Suprapubic skin (tissue), 4 donors: ENCODE measurements at regions not wholly inside any gene's neighbourhood (a gene's known extent, or its start where the extent isn't known, plus 50 kb on each side); places are given as distances from the start of the nearest gene placed in this dataset.

Source experiments
- DNase-seq, 2 donors: peaks; one replicate each; pipeline ENCODE4 v3.0.0-alpha.2; 2019; ENCODE audit warnings: low spot score in 2 of 2
- H3K27ac ChIP-seq: fragments of 200-600 bp; sonication (generic); one replicate; pipeline ENCODE4 v1.5.1; 2019
- H3K27me3 ChIP-seq: fragments of 200-600 bp; sonication (generic); one replicate; pipeline ENCODE4 v1.5.1; 2019
- H3K36me3 ChIP-seq: fragments of 200-600 bp; sonication (generic); one replicate; pipeline ENCODE4 v1.5.1; 2019
- H3K4me1 ChIP-seq: fragments of 200-600 bp; sonication (generic); one replicate; pipeline ENCODE4 v1.5.1; 2019
- H3K4me3 ChIP-seq: fragments of 200-600 bp; sonication (generic); one replicate; pipeline ENCODE4 v1.5.1; 2019; ENCODE audit warnings: mild to moderate bottlenecking
- H3K9me3 ChIP-seq: fragments of 200-600 bp; sonication (generic); one replicate; pipeline ENCODE4 v1.5.1; 2019
- EP300 ChIP-seq: sonication (generic); formaldehyde crosslinking; IDR thresholded peaks from one replicate; pipeline ENCODE4 v1.6.1; 2017; ENCODE audit warnings: antibody characterized with exemption
- POLR2A ChIP-seq, 2 donors: fragments of 450-650 bp; IDR thresholded peaks; one replicate each; pipeline ENCODE4 v1.6.1; 2017; ENCODE audit warnings: antibody characterized with exemption in 2 of 2, mild to moderate bottlenecking in 2 of 2, moderate library complexity in 2 of 2
- POLR2AphosphoS5 ChIP-seq, 3 donors: sonication (generic); formaldehyde crosslinking; IDR thresholded peaks; one replicate each; pipeline ENCODE4 v1.6.1; 2017; ENCODE audit warnings: antibody characterized with exemption in 3 of 3
- WGBS: methylation state at CpG from one replicate; pipeline ENCODE4 v1.1.5; 2018; 5-methylcytosine and 5-hydroxymethylcytosine counted together
- TF ChIP-seq, protein P1 (sequence below), 2 donors: fragments of 200-600 bp in 1 of 2; fragments of 450-650 bp in 1 of 2; sonication (generic) in 1 of 2; IDR thresholded peaks; one replicate each; pipeline ENCODE4 v1.5.1; 2016 to 2019; ENCODE audit warnings: antibody characterized with exemption in 2 of 2, mild to moderate bottlenecking in 1 of 2, moderate library complexity in 1 of 2

DNA sequence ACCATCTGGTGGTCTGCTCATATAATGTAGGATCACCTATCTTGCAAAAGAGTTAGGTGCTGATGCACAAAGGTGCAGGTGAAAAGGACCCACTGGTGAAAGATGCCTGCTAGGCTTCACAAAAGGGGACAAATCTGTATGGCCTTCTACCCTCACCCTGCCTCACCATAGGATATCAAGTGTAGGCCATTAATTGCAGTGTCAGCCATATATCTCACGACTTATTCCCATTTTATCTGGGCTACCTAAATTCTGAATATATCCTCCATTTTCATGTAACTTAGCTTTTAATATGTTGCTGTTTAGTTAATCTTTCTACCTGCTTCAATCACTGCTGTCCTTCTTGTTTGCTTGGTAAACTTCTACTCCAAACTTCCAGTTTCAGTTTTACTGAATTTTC, 84.2 kb upstream of the DPH5 start:
- H3K27me3 ChIP-seq, result no peaks in the 10 kb centered on the region
- H3K27ac ChIP-seq, result no peak overlapping the region
- H3K9me3 ChIP-seq, result no peaks in the 10 kb centered on the region
- H3K36me3 ChIP-seq, result no peaks in the 10 kb centered on the region
- WGBS, result 0% methylated on average over 1 of the region's 1 CpG
- no peaks in the 10 kb centered on the region for H3K4me1 ChIP-seq
- H3K4me3 ChIP-seq, result no peak overlapping the region
- no peak for TF ChIP-seq POLR2AphosphoS5 (IDR thresholded peaks at IDR 0.05)
- no peak for TF ChIP-seq POLR2A (IDR thresholded peaks at IDR 0.05)
- TF ChIP-seq EP300, result no peak
- TF ChIP-seq, protein P1, sequence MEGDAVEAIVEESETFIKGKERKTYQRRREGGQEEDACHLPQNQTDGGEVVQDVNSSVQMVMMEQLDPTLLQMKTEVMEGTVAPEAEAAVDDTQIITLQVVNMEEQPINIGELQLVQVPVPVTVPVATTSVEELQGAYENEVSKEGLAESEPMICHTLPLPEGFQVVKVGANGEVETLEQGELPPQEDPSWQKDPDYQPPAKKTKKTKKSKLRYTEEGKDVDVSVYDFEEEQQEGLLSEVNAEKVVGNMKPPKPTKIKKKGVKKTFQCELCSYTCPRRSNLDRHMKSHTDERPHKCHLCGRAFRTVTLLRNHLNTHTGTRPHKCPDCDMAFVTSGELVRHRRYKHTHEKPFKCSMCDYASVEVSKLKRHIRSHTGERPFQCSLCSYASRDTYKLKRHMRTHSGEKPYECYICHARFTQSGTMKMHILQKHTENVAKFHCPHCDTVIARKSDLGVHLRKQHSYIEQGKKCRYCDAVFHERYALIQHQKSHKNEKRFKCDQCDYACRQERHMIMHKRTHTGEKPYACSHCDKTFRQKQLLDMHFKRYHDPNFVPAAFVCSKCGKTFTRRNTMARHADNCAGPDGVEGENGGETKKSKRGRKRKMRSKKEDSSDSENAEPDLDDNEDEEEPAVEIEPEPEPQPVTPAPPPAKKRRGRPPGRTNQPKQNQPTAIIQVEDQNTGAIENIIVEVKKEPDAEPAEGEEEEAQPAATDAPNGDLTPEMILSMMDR (IDR thresholded peaks at IDR 0.05), result no peak
- DNase-seq, result no peak

DNA sequence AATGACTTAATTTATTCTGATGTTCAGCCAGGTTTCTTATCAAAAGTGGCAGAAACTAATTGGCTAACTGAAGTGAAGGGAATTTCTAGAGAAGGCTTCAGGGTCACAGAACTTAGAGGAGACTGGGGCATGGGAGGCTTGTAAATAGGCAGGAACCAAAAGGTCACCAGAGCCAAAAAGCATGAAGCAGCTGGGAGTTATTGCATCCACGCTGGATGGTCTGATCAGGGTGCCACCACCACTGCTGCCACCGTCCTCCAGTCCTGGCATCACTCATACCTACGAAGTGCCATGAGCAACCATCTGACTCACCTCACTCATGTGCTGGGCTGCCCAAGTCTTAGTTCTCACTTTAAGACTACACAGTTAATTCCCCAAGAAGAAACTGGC, 82.5 kb upstream of the DPH5 start:
- no peak for DNase-seq
- H3K27me3 ChIP-seq, result no peaks in the 10 kb centered on the region
- TF ChIP-seq POLR2AphosphoS5 (IDR thresholded peaks at IDR 0.05), result no peak
- TF ChIP-seq, protein P1 (IDR thresholded peaks at IDR 0.05), result no peak
- TF ChIP-seq POLR2A (IDR thresholded peaks at IDR 0.05), result no peak
- TF ChIP-seq EP300, result no peak
- H3K27ac ChIP-seq, result no peak overlapping the region
- H3K4me1 ChIP-seq, result no peaks in the 10 kb centered on the region
- H3K36me3 ChIP-seq, result no peaks in the 10 kb centered on the region
- no peaks in the 10 kb centered on the region for H3K9me3 ChIP-seq
- no peak overlapping the region for H3K4me3 ChIP-seq
- 64% methylated on average over 3 of the region's 3 CpGs for WGBS

DNA sequence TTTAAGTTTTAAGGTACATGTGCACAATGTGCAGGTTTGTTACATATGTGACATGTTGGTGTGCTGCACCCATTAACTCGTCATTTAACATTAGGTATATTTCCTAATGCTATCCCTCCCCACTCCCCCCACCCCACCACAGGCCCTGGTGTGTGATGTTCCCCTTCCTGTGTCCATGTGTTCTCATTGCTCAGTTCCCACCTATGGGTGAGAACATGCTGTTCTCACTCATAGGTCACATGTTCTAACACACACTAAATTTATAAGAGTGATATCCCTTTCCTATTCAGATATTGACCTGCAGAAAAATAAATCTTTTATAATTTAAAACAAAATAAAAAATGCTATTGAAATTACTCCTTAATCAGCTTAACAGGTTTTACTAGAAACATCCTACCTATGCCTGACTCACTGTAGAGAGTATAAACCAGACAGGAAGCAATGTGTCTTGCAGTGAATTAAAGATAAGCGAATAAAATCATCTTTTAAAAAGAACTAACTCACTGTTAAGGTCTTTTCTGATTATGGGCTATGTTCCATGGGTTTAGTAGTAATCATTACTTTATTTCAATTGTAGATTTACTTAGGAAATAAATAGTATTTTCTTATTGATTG, 82.0 kb upstream of the DPH5 start:
- Histone ChIP-seq H3K9me3 (no peaks in the 10 kb centered on the region), H3K27ac (no peak overlapping the region), H3K4me1 (no peaks in the 10 kb centered on the region), H3K4me3 (no peak overlapping the region), H3K27me3 (no peaks in the 10 kb centered on the region), H3K36me3 (no peaks in the 10 kb centered on the region)
- WGBS, result 78% methylated on average over 2 of the region's 2 CpGs
- TF ChIP-seq EP300 (no peak), POLR2A (IDR thresholded peaks at IDR 0.05) (no peak), POLR2AphosphoS5 (IDR thresholded peaks at IDR 0.05) (no peak)
- TF ChIP-seq, protein P1 (IDR thresholded peaks at IDR 0.05), result no peak
- DNase-seq, result no peak

DNA sequence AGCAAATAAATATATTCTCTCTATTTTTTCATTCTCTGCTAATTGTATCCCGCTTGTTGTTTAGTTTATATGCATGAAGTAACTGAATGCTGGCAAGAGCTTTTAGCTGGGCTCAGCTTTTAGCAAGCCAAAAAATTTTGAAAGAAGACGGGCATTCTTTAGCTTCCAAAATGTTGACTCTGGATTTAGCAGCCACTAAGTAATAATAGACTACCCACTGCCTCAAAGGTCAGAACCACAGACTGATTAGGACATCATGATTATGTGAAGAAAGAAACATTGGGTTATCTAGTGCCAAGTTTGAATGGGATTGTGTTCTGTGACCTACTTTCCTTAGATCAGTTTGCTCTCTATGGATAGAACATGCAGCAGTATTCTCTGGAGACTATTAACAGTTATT, 80.3 kb upstream of the DPH5 start:
- TF ChIP-seq POLR2A (IDR thresholded peaks at IDR 0.05) (no peak), EP300 (no peak), POLR2AphosphoS5 (IDR thresholded peaks at IDR 0.05) (no peak)
- TF ChIP-seq, protein P1 (IDR thresholded peaks at IDR 0.05), result no peak
- Histone ChIP-seq H3K27me3 (no peaks in the 10 kb centered on the region), H3K9me3 (no peaks in the 10 kb centered on the region), H3K4me3 (no peak overlapping the region), H3K4me1 (no peaks in the 10 kb centered on the region), H3K36me3 (no peaks in the 10 kb centered on the region), H3K27ac (no peak overlapping the region)
- DNase-seq, result no peak
- WGBS, result 45% methylated on average over 2 of the region's 2 CpGs

DNA sequence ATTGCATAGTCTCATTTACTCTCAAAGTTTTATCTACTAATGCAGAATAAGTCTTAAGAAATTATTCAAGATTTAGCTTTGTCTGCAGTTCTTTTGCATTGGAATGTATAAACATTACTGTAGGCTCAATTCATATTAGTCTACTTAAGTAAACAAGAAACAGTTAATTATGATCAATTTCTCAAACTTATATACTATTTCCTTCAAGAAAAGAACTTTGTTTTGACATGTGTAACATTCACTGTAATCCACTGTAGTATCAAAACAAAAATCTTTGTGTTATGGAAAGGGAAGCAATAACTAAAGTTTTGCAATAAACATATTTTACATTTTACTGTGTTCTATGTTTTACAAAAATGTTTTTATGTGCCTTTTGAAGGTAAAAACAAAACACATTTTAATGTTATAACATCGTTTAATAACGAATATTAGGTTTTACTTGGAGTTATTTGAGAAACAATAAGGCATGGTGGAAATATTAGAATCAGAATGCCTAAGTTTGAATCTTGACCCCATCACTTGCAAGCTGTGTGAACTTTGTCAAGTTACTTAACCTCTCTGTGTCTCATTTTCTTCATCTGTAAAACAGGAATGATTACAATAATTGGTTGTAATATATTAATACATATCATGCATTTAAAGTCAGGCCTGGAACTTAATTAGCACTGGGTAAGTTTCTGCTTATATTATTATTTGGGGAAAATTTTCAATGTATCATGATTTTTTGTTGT, 77.0 kb upstream of the DPH5 start:
- no peak overlapping the region for H3K4me3 ChIP-seq
- no peaks in the 10 kb centered on the region for H3K4me1 ChIP-seq
- H3K27ac ChIP-seq, result no peak overlapping the region
- H3K36me3 ChIP-seq, result no peaks in the 10 kb centered on the region
- H3K9me3 ChIP-seq, result no peaks in the 10 kb centered on the region
- WGBS, result 76% methylated on average over 2 of the region's 2 CpGs
- DNase-seq, result no peak
- TF ChIP-seq EP300, result no peak
- no peak for TF ChIP-seq POLR2A (IDR thresholded peaks at IDR 0.05)
- TF ChIP-seq, protein P1 (IDR thresholded peaks at IDR 0.05), result no peak
- no peak for TF ChIP-seq POLR2AphosphoS5 (IDR thresholded peaks at IDR 0.05)
- H3K27me3 ChIP-seq, result no peaks in the 10 kb centered on the region
